OCI-LY3 (cell line): ENCODE measurements at regions not wholly inside any gene's neighbourhood (a gene's known extent, or its start where the extent isn't known, plus 50 kb on each side); places are given as distances from the start of the nearest gene placed in this dataset.

Experiments
- H2AFZ ChIP-seq: fragments of 200-600, 300-600 bp; shearing (Covaris generic); 2 replicates; pipeline ENCODE4 v1.6.0; 2014; ENCODE audit warnings: antibody characterized with exemption, low read depth, low read length
- H3K27ac ChIP-seq: fragments of 200-600, 300-600 bp; sonication (generic); 2 replicates; pipeline ENCODE4 v1.5.1; 2014; ENCODE audit warnings: mild to moderate bottlenecking, low read length, moderate library complexity, mixed read lengths
- H3K27me3 ChIP-seq: fragments of 200-600, 300-600 bp; sonication (generic); 2 replicates; pipeline ENCODE4 v1.6.1; 2014; ENCODE audit warnings: low read depth, low read length, mixed read lengths
- H3K36me3 ChIP-seq: fragments of 200-600, 300-600 bp; sonication (generic); replicated peaks from 2 replicates; pipeline ENCODE3; 2014; ENCODE audit warnings: low read depth, low read length, mixed read lengths
- H3K4me1 ChIP-seq: fragments of 300-600, 200-600 bp; sonication (generic); 2 replicates; pipeline ENCODE4 v1.6.1; 2014; ENCODE audit warnings: low read length, mixed read lengths
- H3K4me2 ChIP-seq: fragments of 200-600, 300-600 bp; sonication (generic); 2 replicates; pipeline ENCODE4 v1.6.1; 2014; ENCODE audit warnings: low read length, mixed read lengths
- H3K4me3 ChIP-seq: fragments of 300-600, 200-600 bp; sonication (generic); 2 replicates; pipeline ENCODE4 v1.5.1; 2014; ENCODE audit warnings: antibody characterized with exemption, mild to moderate bottlenecking, low read length, moderate library complexity
- H3K79me2 ChIP-seq: fragments of 300-600, 200-600 bp; shearing (Covaris generic); 2 replicates; pipeline ENCODE4 v1.6.1; 2014; ENCODE audit warnings: mild to moderate bottlenecking, low read length, mixed read lengths
- H3K9ac ChIP-seq: fragments of 300-600, 200-600 bp; shearing (Covaris generic); 2 replicates; pipeline ENCODE4 v1.6.0; 2014; ENCODE audit warnings: mild to moderate bottlenecking, low read length, moderate library complexity
- H3K9me3 ChIP-seq: fragments of 200-600, 300-600 bp; shearing (Covaris generic); 2 replicates; pipeline ENCODE4 v1.6.1; 2014; ENCODE audit warnings: low read length, mixed read lengths; ENCODE audit not compliant: insufficient read depth
- H4K20me1 ChIP-seq: fragments of 200-600, 300-600 bp; sonication (generic); 2 replicates; pipeline ENCODE4 v1.6.1; 2016; ENCODE audit warnings: low read length, mixed read lengths; ENCODE audit not compliant: insufficient read depth
- CTCF ChIP-seq: fragments of 200-600, 300-600 bp; sonication (generic); IDR thresholded peaks from 2 replicates; pipeline ENCODE4 v1.5.1; 2014; ENCODE audit warnings: antibody characterized with exemption, low read length, low read depth
- EZH2phosphoT487 ChIP-seq: fragments of 200-600 bp; shearing (Covaris generic); IDR thresholded peaks from 2 replicates; pipeline ENCODE4 v1.6.1; 2018; ENCODE audit warnings: antibody characterized with exemption, mixed run types, low read depth

- H3K79me2 ChIP-seq = no peaks in the 10 kb centered on the region
- no peaks in the 10 kb centered on the region for H3K36me3 ChIP-seq
- H3K4me2 ChIP-seq = no peak overlapping the region
- no peak for TF ChIP-seq CTCF
- TF ChIP-seq EZH2phosphoT487 = no peak
- H3K27ac ChIP-seq = no peak overlapping the region
- no peaks in the 10 kb centered on the region for H3K9me3 ChIP-seq
- no peaks in the 10 kb centered on the region for H3K4me1 ChIP-seq
- no peak overlapping the region for H3K4me3 ChIP-seq
- H2AFZ ChIP-seq = no peak overlapping the region
- no peak overlapping the region for H3K9ac ChIP-seq
- H3K27me3 ChIP-seq = no peaks in the 10 kb centered on the region
- no peaks in the 10 kb centered on the region for H4K20me1 ChIP-seq
These were observed 144.2 kb downstream of the KIF26A start for GRCh38 chr14:104282332-104283196.

- H3K4me3 ChIP-seq = no peak overlapping the region
- no peak overlapping the region for H2AFZ ChIP-seq
- no peak overlapping the region for H3K4me2 ChIP-seq
- no peaks in the 10 kb centered on the region for H3K9me3 ChIP-seq
- H3K9ac ChIP-seq = no peak overlapping the region
- H4K20me1 ChIP-seq = no peaks in the 10 kb centered on the region
- H3K27me3 ChIP-seq = no peaks in the 10 kb centered on the region
- no peaks in the 10 kb centered on the region for H3K4me1 ChIP-seq
- TF ChIP-seq EZH2phosphoT487 (no peak), CTCF (no peak)
- H3K27ac ChIP-seq = no peak overlapping the region
- H3K36me3 ChIP-seq = no peaks in the 10 kb centered on the region
- H3K79me2 ChIP-seq = no peaks in the 10 kb centered on the region
These were observed 145.1 kb downstream of the KIF26A start for GRCh38 chr14:104283197-104284106.

GRCh38 chr14:104284107-104284592 lies 145.8 kb downstream of the KIF26A start:
- Histone ChIP-seq H2AFZ (no peak overlapping the region), H3K79me2 (no peaks in the 10 kb centered on the region), H4K20me1 (no peaks in the 10 kb centered on the region), H3K4me1 (no peaks in the 10 kb centered on the region), H3K27me3 (no peaks in the 10 kb centered on the region), H3K27ac (no peak overlapping the region), H3K4me3 (no peak overlapping the region), H3K4me2 (no peak overlapping the region), H3K9ac (no peak overlapping the region), H3K36me3 (no peaks in the 10 kb centered on the region), H3K9me3 (no peaks in the 10 kb centered on the region)
- no peak for TF ChIP-seq CTCF
- no peak for TF ChIP-seq EZH2phosphoT487
